ENCODE measurements at regions not wholly inside any gene's neighbourhood (a gene's known extent, or its start where the extent isn't known, plus 50 kb on each side); places are given as distances from the start of the nearest gene placed in this dataset.
"Not testable (repeated sequence)": the region's sequence is repeated elsewhere in the genome, so short reads cannot be mapped to it uniquely, and the experiment has no call there.

DNA sequence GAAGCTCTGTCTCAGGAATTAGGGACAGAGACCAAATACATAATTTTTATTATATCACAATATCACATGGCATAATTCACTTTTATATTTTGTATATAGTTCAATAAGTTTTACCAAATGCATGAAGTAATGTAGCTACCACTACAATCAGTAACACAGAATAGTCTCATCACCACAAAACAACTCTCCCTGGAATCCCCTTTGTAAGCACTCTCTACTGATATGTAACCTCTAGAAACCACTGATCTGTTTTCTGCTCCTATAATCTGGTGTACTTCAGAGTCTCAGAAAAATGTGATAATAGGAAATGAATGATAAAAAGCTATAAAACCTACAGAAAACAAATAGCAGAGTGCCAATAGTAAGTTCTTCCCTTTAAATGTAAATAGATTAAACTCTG lies 210.3 kb upstream of the ZNF658 start:
- TF ChIP-seq, protein P1, sequence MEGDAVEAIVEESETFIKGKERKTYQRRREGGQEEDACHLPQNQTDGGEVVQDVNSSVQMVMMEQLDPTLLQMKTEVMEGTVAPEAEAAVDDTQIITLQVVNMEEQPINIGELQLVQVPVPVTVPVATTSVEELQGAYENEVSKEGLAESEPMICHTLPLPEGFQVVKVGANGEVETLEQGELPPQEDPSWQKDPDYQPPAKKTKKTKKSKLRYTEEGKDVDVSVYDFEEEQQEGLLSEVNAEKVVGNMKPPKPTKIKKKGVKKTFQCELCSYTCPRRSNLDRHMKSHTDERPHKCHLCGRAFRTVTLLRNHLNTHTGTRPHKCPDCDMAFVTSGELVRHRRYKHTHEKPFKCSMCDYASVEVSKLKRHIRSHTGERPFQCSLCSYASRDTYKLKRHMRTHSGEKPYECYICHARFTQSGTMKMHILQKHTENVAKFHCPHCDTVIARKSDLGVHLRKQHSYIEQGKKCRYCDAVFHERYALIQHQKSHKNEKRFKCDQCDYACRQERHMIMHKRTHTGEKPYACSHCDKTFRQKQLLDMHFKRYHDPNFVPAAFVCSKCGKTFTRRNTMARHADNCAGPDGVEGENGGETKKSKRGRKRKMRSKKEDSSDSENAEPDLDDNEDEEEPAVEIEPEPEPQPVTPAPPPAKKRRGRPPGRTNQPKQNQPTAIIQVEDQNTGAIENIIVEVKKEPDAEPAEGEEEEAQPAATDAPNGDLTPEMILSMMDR (IDR thresholded peaks at IDR 0.05; ENCODE audit: low read depth, low read length, missing input control) = not testable (repeated sequence)
- not testable (repeated sequence) for TF ChIP-seq MAX (IDR thresholded peaks at IDR 0.05); GABPA (IDR thresholded peaks at IDR 0.05 in 1 of 2, conservative IDR thresholded peaks at IDR 0.05 in 1 of 2); REST (IDR thresholded peaks at IDR 0.05); JUND (IDR thresholded peaks at IDR 0.05)
- TF ChIP-seq, protein P2, sequence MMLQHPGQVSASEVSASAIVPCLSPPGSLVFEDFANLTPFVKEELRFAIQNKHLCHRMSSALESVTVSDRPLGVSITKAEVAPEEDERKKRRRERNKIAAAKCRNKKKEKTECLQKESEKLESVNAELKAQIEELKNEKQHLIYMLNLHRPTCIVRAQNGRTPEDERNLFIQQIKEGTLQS (IDR thresholded peaks at IDR 0.05) = not testable (repeated sequence)

Data from liver (tissue), 3 donors.